Keratinocyte (primary cell): ENCODE measurements at regions not wholly inside any gene's neighbourhood (a gene's known extent, or its start where the extent isn't known, plus 50 kb on each side); places are given as distances from the start of the nearest gene placed in this dataset.

Source experiments
- DNase-seq: peaks from one replicate; pipeline ENCODE4 v3.0.0-alpha.2; 2011; ENCODE audit warnings: low read depth, missing footprints, low spot score
- FAIRE-seq: peaks from 2 replicates; lab custom pipeline; 2011; peaks lifted over from hg19 to GRCh38; lab: Jason Lieb, UNC
- H2AFZ ChIP-seq: 2 replicates; pipeline ENCODE4 v1.6.0; 2012; ENCODE audit warnings: low read length, control low read depth, inconsistent platforms; ENCODE audit not compliant: control insufficient read depth
- H3K27ac ChIP-seq: 2 replicates; pipeline ENCODE4 v1.5.1; 2011; ENCODE audit warnings: low read length; ENCODE audit not compliant: control insufficient read depth, insufficient read depth
- H3K27me3 ChIP-seq: 3 replicates; pipeline ENCODE4 v1.6.0; 2011; ENCODE audit warnings: low read length; ENCODE audit not compliant: control insufficient read depth, insufficient read depth; ENCODE audit errors: extremely low read depth
- H3K36me3 ChIP-seq, 2 experiments: 2 replicates in 1 of 2; 3 replicates in 1 of 2; pipeline ENCODE4 v1.5.1; 2011; ENCODE audit warnings: low read length in 2 of 2, mild to moderate bottlenecking in 1 of 2; ENCODE audit not compliant: control insufficient read depth in 2 of 2, insufficient read depth in 2 of 2; ENCODE audit errors: extremely low read depth in 1 of 2
- H3K4me1 ChIP-seq: 3 replicates; pipeline ENCODE4 v1.5.1; 2011; ENCODE audit warnings: low read length; ENCODE audit not compliant: control insufficient read depth, insufficient read depth; ENCODE audit errors: extremely low read depth
- H3K4me2 ChIP-seq: 3 replicates; pipeline ENCODE4 v1.6.0; 2011; ENCODE audit warnings: low read depth, low read length; ENCODE audit not compliant: control insufficient read depth, insufficient read depth; ENCODE audit errors: extremely low read depth
- H3K4me3 ChIP-seq, 3 experiments: fragments of 200-600 bp in 1 of 3; sonication (generic) in 1 of 3; 2 replicates in 2 of 3; 3 replicates in 1 of 3; pipeline ENCODE4 v1.5.1; 2011 to 2016; ENCODE audit warnings: low read length in 3 of 3, mild to moderate bottlenecking in 3 of 3, control low read depth in 2 of 3, inconsistent platforms in 1 of 3, low read depth in 1 of 3, mixed read lengths in 1 of 3, mixed run types in 1 of 3, moderate library complexity in 1 of 3; ENCODE audit not compliant: control insufficient read depth in 2 of 3, insufficient read depth in 2 of 3; ENCODE audit errors: extremely low read depth in 1 of 3
- H3K79me2 ChIP-seq: 2 replicates; pipeline ENCODE4 v1.6.0; 2012; ENCODE audit warnings: low read length; ENCODE audit not compliant: control insufficient read depth, insufficient read depth
- H3K9ac ChIP-seq: 3 replicates; pipeline ENCODE4 v1.6.0; 2011; ENCODE audit warnings: low read length; ENCODE audit not compliant: control insufficient read depth, insufficient read depth; ENCODE audit errors: extremely low read depth
- H3K9me1 ChIP-seq: 3 replicates; pipeline ENCODE4 v1.6.0; 2011; ENCODE audit warnings: low read length; ENCODE audit not compliant: control insufficient read depth, insufficient read depth; ENCODE audit errors: extremely low read depth
- H3K9me3 ChIP-seq: 2 replicates; pipeline ENCODE4 v1.5.1; 2012; ENCODE audit warnings: low read depth, low read length; ENCODE audit not compliant: control insufficient read depth
- H4K20me1 ChIP-seq: 3 replicates; pipeline ENCODE4 v1.6.0; 2011; ENCODE audit warnings: low read length; ENCODE audit not compliant: control insufficient read depth, insufficient read depth; ENCODE audit errors: extremely low read depth
- EZH2 ChIP-seq: IDR thresholded peaks from one replicate; pipeline ENCODE4 v1.6.1; 2012; ENCODE audit warnings: inconsistent platforms, mild to moderate bottlenecking, low read length, moderate library complexity
- dilution Hi-C: fragments of 300-500 bp; cut with MboI; formaldehyde crosslinking; loops from one replicate; pipeline ENCODE4 v1.7.0; 2020; ENCODE audit warnings: low sequenced_read_pairs; ENCODE audit not compliant: extremely low pct_ligation_motif_present
- TF ChIP-seq, protein P1 (sequence below), 3 experiments: IDR thresholded peaks in 1 of 3; conservative IDR thresholded peaks in 1 of 3; optimal IDR thresholded peaks in 1 of 3; 2 replicates in 2 of 3; 3 replicates in 1 of 3; pipeline versions ENCODE3 to v1.5.1; 2011; ENCODE audit warnings: low read length in 3 of 3, mild to moderate bottlenecking in 3 of 3, moderate library complexity in 2 of 3, control low read depth in 1 of 3, inconsistent platforms in 1 of 3; ENCODE audit not compliant: insufficient read depth in 2 of 3; ENCODE audit errors: extremely low read depth in 1 of 3

DNA sequence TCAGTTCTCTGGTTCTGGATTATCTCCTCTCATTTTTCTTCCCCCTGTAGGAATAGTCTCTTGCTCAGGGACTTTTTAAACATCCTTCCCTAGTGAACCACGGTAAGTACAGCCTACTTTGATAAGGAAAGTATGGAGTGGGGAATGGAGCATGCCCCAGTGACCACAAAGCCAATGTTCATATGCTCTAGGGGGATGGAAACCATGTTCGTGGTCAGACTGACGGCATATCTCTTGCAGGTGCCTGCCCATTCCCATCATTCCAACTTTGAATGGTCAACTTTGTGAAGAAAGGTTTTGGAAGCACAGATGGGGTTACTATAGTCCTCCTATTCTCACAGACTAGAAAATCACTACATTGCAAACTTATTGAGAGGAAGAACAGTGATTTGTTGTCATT is 332.5 kb upstream of the NCAM1 start:
- Histone ChIP-seq H4K20me1 (no peaks in the 10 kb centered on the region), H2AFZ (no peak overlapping the region), H3K9ac (no peak overlapping the region), H3K27ac (no peak overlapping the region), H3K9me1 (no peaks in the 10 kb centered on the region), H3K4me2 (no peak overlapping the region), H3K9me3 (no peaks in the 10 kb centered on the region), H3K4me1 (peaks cover 8% of the 10 kb centered on the region), H3K4me3 (no peak overlapping the region), H3K27me3 (no peaks in the 10 kb centered on the region), H3K36me3 (no peaks in the 10 kb centered on the region), H3K79me2 (no peaks in the 10 kb centered on the region)
- no peak for DNase-seq
- no peak for FAIRE-seq
- TF ChIP-seq, protein P1, sequence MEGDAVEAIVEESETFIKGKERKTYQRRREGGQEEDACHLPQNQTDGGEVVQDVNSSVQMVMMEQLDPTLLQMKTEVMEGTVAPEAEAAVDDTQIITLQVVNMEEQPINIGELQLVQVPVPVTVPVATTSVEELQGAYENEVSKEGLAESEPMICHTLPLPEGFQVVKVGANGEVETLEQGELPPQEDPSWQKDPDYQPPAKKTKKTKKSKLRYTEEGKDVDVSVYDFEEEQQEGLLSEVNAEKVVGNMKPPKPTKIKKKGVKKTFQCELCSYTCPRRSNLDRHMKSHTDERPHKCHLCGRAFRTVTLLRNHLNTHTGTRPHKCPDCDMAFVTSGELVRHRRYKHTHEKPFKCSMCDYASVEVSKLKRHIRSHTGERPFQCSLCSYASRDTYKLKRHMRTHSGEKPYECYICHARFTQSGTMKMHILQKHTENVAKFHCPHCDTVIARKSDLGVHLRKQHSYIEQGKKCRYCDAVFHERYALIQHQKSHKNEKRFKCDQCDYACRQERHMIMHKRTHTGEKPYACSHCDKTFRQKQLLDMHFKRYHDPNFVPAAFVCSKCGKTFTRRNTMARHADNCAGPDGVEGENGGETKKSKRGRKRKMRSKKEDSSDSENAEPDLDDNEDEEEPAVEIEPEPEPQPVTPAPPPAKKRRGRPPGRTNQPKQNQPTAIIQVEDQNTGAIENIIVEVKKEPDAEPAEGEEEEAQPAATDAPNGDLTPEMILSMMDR (optimal IDR thresholded peaks at IDR 0.05 in 1 of 3, IDR thresholded peaks at IDR 0.05 in 1 of 3, conservative IDR thresholded peaks at IDR 0.05 in 1 of 3; ENCODE audit: extremely low read depth in 1 of 3, insufficient read depth in 2 of 3, low read length in 3 of 3): no peak
- TF ChIP-seq EZH2: no peak
- dilution Hi-C loops: no loop called here

DNA sequence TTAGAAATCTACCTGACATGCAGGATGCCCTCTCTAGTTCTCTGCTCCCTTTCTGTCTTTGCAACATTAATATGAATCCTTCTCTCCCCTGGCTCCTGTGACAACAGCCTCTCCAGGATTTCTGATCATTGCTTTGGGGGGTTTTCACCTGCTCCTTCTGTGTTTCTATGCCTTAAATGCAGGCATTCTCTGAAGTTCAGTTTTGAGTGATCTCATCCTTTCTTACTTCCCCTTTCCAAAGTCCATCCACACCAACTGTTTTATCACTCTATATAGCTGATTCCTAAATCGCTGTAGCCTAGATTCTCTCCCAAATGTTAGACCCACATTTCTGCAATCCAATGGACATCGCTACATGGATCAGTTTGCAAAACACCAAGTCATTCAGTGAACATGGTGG is 330.7 kb upstream of the NCAM1 start:
- no peak for TF ChIP-seq EZH2
- TF ChIP-seq, protein P1 (optimal IDR thresholded peaks at IDR 0.05 in 1 of 3, IDR thresholded peaks at IDR 0.05 in 1 of 3, conservative IDR thresholded peaks at IDR 0.05 in 1 of 3; ENCODE audit: extremely low read depth in 1 of 3, insufficient read depth in 2 of 3, low read length in 3 of 3): no peak
- Histone ChIP-seq H3K9me1 (no peaks in the 10 kb centered on the region), H3K27ac (no peak overlapping the region), H2AFZ (no peak overlapping the region), H3K4me1 (peaks cover 8% of the 10 kb centered on the region), H3K36me3 (no peaks in the 10 kb centered on the region), H3K79me2 (no peaks in the 10 kb centered on the region), H3K4me2 (no peak overlapping the region), H3K9ac (no peak overlapping the region), H3K27me3 (no peaks in the 10 kb centered on the region), H4K20me1 (no peaks in the 10 kb centered on the region), H3K4me3 (no peak overlapping the region), H3K9me3 (no peaks in the 10 kb centered on the region)
- dilution Hi-C loops: no loop called here
- FAIRE-seq: no peak
- no peak for DNase-seq
